PC-3 (cell line): ENCODE measurements at regions not wholly inside any gene's neighbourhood (a gene's known extent, or its start where the extent isn't known, plus 50 kb on each side); places are given as distances from the start of the nearest gene placed in this dataset.
"Not testable (repeated sequence)": the region's sequence is repeated elsewhere in the genome, so short reads cannot be mapped to it uniquely, and the experiment has no call there.

Source experiments
- ATAC-seq: fragments of 200-7000 bp; cut with Tn5 transposase; 2 replicates; pipeline ENCODE4 v1.9.1; 2020; ENCODE audit warnings: mild to moderate bottlenecking, moderate library complexity
- BruUV-seq: library from RNA; stranded (reverse); fragments of 400-500 nt; replicated peaks from 2 replicates; lab custom pipeline; 2021; lab: Mats Ljungman, UMichigan
- CTCF ChIA-PET: fragments of 300-600 bp; sonication (Branson Sonifier 250); formaldehyde crosslinking; loops from one replicate; lab custom pipeline; 2022; ENCODE audit warnings: antibody characterized with exemption; lab: Charles Lee
- POLR2A ChIA-PET: fragments of 300-600 bp; sonication (Branson Sonifier 250); formaldehyde crosslinking; loops from one replicate; lab custom pipeline; 2022; ENCODE audit warnings: antibody characterized with exemption; ENCODE audit not compliant: unreplicated experiment; lab: Charles Lee
- DNase-seq: peaks from one replicate; pipeline ENCODE4 v3.0.0-alpha.2; 2015
- H2AFZ ChIP-seq: fragments of 300-600 bp; sonication (generic); 2 replicates; pipeline ENCODE4 v1.6.0; 2016; ENCODE audit warnings: antibody characterized with exemption, low read length
- H3F3A ChIP-seq: fragments of 300-600 bp; sonication (generic); one replicate; pipeline ENCODE4 v1.6.0; 2017; ENCODE audit warnings: antibody characterized with exemption, low read length, control low read depth, mild to moderate bottlenecking; ENCODE audit not compliant: unreplicated experiment
- H3K27ac ChIP-seq: fragments of 300-600 bp; sonication (generic); 2 replicates; pipeline ENCODE4 v1.5.1; 2016; ENCODE audit warnings: mild to moderate bottlenecking, low read length
- H3K27me3 ChIP-seq: fragments of 300-600 bp; sonication (generic); 2 replicates; pipeline ENCODE4 v1.6.1; 2016; ENCODE audit warnings: low read length, mixed read lengths
- H3K36me3 ChIP-seq: fragments of 300-600 bp; sonication (generic); 2 replicates; pipeline ENCODE4 v1.6.1; 2016; ENCODE audit warnings: low read depth, mixed run types, low read length, mixed read lengths
- H3K4me1 ChIP-seq: fragments of 300-600 bp; sonication (generic); 2 replicates; pipeline ENCODE4 v1.5.1; 2016; ENCODE audit warnings: low read length; ENCODE audit not compliant: insufficient read depth
- H3K4me2 ChIP-seq: fragments of 300-600 bp; sonication (generic); 2 replicates; pipeline ENCODE4 v1.6.0; 2016; ENCODE audit warnings: low read length
- H3K4me3 ChIP-seq: fragments of 300-600 bp; sonication (generic); 2 replicates; pipeline ENCODE4 v1.5.1; 2016; ENCODE audit warnings: mild to moderate bottlenecking, low read length, mixed read lengths
- H3K79me2 ChIP-seq: fragments of 300-600 bp; sonication (generic); 2 replicates; pipeline ENCODE4 v1.6.1; 2017; ENCODE audit warnings: low read length, mixed read lengths
- H3K9ac ChIP-seq: fragments of 300-600 bp; sonication (generic); 2 replicates; pipeline ENCODE4 v1.6.0; 2016; ENCODE audit warnings: mild to moderate bottlenecking, low read length
- H3K9me2 ChIP-seq: fragments of 300-600 bp; sonication (generic); replicated peaks from 2 replicates; pipeline ENCODE4 v1.6.1; 2016; ENCODE audit warnings: mixed run types, low read length, mixed read lengths
- H3K9me3 ChIP-seq: fragments of 300-600 bp; sonication (generic); 2 replicates; pipeline ENCODE4 v1.6.1; 2016; ENCODE audit warnings: low read length, mixed read lengths
- H4K20me1 ChIP-seq: fragments of 300-600 bp; sonication (generic); 2 replicates; pipeline ENCODE4 v1.6.1; 2016; ENCODE audit warnings: low read length, mixed read lengths
- EZH2 ChIP-seq: fragments of 300-600 bp; sonication (generic); IDR thresholded peaks from one replicate; pipeline ENCODE4 v1.6.1; 2017; ENCODE audit warnings: antibody characterized with exemption, mild to moderate bottlenecking, low read length; ENCODE audit not compliant: unreplicated experiment
- EZH2phosphoT487 ChIP-seq: fragments of 300-600 bp; sonication (generic); IDR thresholded peaks from 2 replicates; pipeline ENCODE4 v1.6.1; 2018; ENCODE audit warnings: mild to moderate bottlenecking, antibody characterized with exemption, low read length, borderline replicate concordance
- intact Hi-C: fragments of 100-400 bp; cut with micrococcal nuclease; formaldehyde crosslinking; loops from 2 replicates; pipeline ENCODE4 v1.9.0; 2023
- TF ChIP-seq, protein P1 (sequence below): fragments of 300-600 bp; sonication (generic); conservative IDR thresholded peaks from 2 replicates; pipeline ENCODE4 v1.5.1; 2017; ENCODE audit warnings: antibody characterized with exemption, low read depth, mild to moderate bottlenecking, low read length

- no TSS peak for BruUV-seq
- ATAC-seq (no peak), DNase-seq (no peak)
- H3F3A ChIP-seq = no peaks in the 10 kb centered on the region
- H3K9me2 ChIP-seq = no peaks in the 10 kb centered on the region
- CTCF ChIA-PET = no interaction called here
- H3K4me3 ChIP-seq = no peak overlapping the region
- no peaks in the 10 kb centered on the region for H3K79me2 ChIP-seq
- intact Hi-C loops = no loop called here
- POLR2A ChIA-PET = no interaction called here
- H4K20me1 ChIP-seq = no peaks in the 10 kb centered on the region
- H3K36me3 ChIP-seq = no peaks in the 10 kb centered on the region
- TF ChIP-seq EZH2 (no peak), EZH2phosphoT487 (no peak)
- TF ChIP-seq, protein P1, sequence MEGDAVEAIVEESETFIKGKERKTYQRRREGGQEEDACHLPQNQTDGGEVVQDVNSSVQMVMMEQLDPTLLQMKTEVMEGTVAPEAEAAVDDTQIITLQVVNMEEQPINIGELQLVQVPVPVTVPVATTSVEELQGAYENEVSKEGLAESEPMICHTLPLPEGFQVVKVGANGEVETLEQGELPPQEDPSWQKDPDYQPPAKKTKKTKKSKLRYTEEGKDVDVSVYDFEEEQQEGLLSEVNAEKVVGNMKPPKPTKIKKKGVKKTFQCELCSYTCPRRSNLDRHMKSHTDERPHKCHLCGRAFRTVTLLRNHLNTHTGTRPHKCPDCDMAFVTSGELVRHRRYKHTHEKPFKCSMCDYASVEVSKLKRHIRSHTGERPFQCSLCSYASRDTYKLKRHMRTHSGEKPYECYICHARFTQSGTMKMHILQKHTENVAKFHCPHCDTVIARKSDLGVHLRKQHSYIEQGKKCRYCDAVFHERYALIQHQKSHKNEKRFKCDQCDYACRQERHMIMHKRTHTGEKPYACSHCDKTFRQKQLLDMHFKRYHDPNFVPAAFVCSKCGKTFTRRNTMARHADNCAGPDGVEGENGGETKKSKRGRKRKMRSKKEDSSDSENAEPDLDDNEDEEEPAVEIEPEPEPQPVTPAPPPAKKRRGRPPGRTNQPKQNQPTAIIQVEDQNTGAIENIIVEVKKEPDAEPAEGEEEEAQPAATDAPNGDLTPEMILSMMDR = no peak
- H3K4me2 ChIP-seq = no peak overlapping the region
- H3K27me3 ChIP-seq = no peaks in the 10 kb centered on the region
- no peak overlapping the region for H3K27ac ChIP-seq
- no peak overlapping the region for H3K9ac ChIP-seq
- no peaks in the 10 kb centered on the region for H3K4me1 ChIP-seq
- 0 out of 2 replicates have a peak, but pooled peaks cover 6% of the 10 kb centered on the region for H3K9me3 ChIP-seq
- no peak overlapping the region for H2AFZ ChIP-seq
Observed at GRCh38 chrX:122135070-122135469, 1049.0 kb upstream of the GRIA3 start.

DNA sequence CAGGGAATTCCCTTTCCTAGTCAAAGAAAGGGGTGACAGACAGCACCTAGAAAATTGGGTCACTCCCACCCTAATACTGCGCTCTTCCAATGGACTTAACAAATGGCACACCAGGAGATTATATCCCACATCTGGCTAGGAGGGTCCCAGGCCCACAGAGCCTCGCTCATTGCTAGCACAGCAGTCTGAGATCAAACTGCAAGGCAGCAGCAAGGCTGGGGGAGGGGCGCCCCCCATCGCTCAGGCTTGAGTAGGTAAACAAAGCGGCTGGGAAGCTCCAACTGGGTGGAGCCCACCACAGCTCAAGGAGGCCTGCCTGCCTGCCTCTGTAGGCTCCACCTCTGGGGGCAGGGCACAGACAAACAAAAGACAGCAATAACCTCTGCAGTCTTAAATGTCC lies 1043.9 kb upstream of the GRIA3 start:
- H3K4me2 ChIP-seq, H3K4me3 ChIP-seq, DNase-seq, H3K27me3 ChIP-seq, CTCF ChIA-PET, H2AFZ ChIP-seq, intact Hi-C loops, H3K9me2 ChIP-seq, H3K9ac ChIP-seq, H3F3A ChIP-seq, BruUV-seq, H3K79me2 ChIP-seq, POLR2A ChIA-PET, H3K4me1 ChIP-seq, H3K9me3 ChIP-seq, H3K36me3 ChIP-seq, H4K20me1 ChIP-seq, ATAC-seq, H3K27ac ChIP-seq: not testable (repeated sequence)

GRCh38 chrX:122154019-122154418 lies 1030.1 kb upstream of the GRIA3 start:
- Histone ChIP-seq H2AFZ (no peak overlapping the region), H3K4me2 (no peak overlapping the region), H4K20me1 (no peaks in the 10 kb centered on the region), H3K36me3 (no peaks in the 10 kb centered on the region), H3K9me2 (no peaks in the 10 kb centered on the region), H3K4me3 (no peak overlapping the region), H3K27ac (no peak overlapping the region), H3K9me3 (no peaks in the 10 kb centered on the region), H3K27me3 (no peaks in the 10 kb centered on the region), H3K79me2 (no peaks in the 10 kb centered on the region), H3F3A (no peaks in the 10 kb centered on the region), H3K9ac (no peak overlapping the region), H3K4me1 (no peaks in the 10 kb centered on the region)
- ATAC-seq = no peak
- POLR2A ChIA-PET = no interaction called here
- no TSS peak for BruUV-seq
- no peak for DNase-seq
- intact Hi-C loops = no loop called here
- TF ChIP-seq, protein P1 = no peak
- no peak for TF ChIP-seq EZH2phosphoT487
- TF ChIP-seq EZH2 = no peak
- CTCF ChIA-PET = no interaction called here
